Upper lobe of left lung (tissue), 4 donors: ENCODE measurements at regions not wholly inside any gene's neighbourhood (a gene's known extent, or its start where the extent isn't known, plus 50 kb on each side); places are given as distances from the start of the nearest gene placed in this dataset.

ENCODE experiments used
- POLR2AphosphoS5 ChIP-seq, 2 donors: sonication (generic); formaldehyde crosslinking; IDR thresholded peaks; one replicate each; pipeline ENCODE4 v1.5.1; 2017; ENCODE audit warnings: antibody characterized with exemption in 2 of 2
- TF ChIP-seq, protein P1 (sequence below), 6 experiments: fragments of 450-650 bp in 4 of 6; fragments of 200-600 bp in 2 of 6; sonication (generic) in 2 of 6; IDR thresholded peaks; one replicate each; pipeline ENCODE4 v1.5.1; 2016 to 2019; ENCODE audit warnings: antibody characterized with exemption in 6 of 6

DNA sequence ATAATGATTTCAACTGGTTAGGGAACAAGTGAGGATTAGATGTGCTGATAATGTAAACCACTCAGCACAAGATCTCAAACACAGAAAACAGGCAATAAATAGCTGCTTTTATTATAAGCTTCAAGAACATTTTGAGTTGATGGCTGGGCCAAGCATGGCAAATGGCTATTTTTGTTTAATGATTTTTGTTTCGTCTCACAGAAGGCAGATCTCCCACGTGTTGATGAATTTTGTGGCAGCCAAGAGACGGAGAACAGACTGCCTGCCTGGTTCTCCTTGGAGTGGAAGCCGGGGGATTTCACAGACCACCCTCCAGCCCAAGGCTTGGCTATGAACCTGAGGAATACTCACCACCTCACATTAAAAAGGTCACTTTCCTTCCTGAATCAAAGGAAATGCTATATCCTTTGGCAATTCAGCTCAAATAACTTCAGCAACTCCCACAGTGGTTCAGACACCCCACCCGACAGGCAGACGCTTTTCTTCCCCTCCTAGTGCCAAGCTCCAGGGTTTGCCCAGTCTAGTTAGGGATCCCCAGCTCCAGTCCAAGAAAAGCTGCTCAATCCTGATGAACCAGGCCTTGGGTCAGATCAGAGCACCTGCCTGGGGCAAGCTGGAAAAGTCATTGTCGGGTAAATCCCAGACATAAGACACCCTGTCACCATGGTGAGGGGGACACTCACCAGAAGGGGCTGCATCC lies 593.5 kb downstream of the TOX3 start:
- TF ChIP-seq, protein P1, sequence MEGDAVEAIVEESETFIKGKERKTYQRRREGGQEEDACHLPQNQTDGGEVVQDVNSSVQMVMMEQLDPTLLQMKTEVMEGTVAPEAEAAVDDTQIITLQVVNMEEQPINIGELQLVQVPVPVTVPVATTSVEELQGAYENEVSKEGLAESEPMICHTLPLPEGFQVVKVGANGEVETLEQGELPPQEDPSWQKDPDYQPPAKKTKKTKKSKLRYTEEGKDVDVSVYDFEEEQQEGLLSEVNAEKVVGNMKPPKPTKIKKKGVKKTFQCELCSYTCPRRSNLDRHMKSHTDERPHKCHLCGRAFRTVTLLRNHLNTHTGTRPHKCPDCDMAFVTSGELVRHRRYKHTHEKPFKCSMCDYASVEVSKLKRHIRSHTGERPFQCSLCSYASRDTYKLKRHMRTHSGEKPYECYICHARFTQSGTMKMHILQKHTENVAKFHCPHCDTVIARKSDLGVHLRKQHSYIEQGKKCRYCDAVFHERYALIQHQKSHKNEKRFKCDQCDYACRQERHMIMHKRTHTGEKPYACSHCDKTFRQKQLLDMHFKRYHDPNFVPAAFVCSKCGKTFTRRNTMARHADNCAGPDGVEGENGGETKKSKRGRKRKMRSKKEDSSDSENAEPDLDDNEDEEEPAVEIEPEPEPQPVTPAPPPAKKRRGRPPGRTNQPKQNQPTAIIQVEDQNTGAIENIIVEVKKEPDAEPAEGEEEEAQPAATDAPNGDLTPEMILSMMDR (IDR thresholded peaks at IDR 0.05), result no peak
- TF ChIP-seq POLR2AphosphoS5 (IDR thresholded peaks at IDR 0.05), result no peak
